Neuron (in vitro differentiated cells): ENCODE measurements at regions not wholly inside any gene's neighbourhood (a gene's known extent, or its start where the extent isn't known, plus 50 kb on each side); places are given as distances from the start of the nearest gene placed in this dataset.
"Not testable (repeated sequence)": the region's sequence is repeated elsewhere in the genome, so short reads cannot be mapped to it uniquely, and the experiment has no call there.

Experiments used
- H2AFZ ChIP-seq: one replicate; pipeline ENCODE4 v1.6.1; 2013; ENCODE audit warnings: low read depth, mild to moderate bottlenecking, inconsistent platforms, low read length, moderate library complexity
- H3K27me3 ChIP-seq: one replicate; pipeline ENCODE4 v1.6.1; 2013; ENCODE audit warnings: low read length; ENCODE audit not compliant: insufficient read depth
- H3K36me3 ChIP-seq: one replicate; pipeline ENCODE4 v1.6.1; 2013; ENCODE audit warnings: low read length; ENCODE audit not compliant: insufficient read depth
- H3K4me1 ChIP-seq: one replicate; pipeline ENCODE4 v1.6.1; 2013; ENCODE audit warnings: low read length; ENCODE audit not compliant: insufficient read depth
- H3K4me3 ChIP-seq: 2 replicates; pipeline ENCODE4 v1.5.1; 2013; ENCODE audit warnings: mild to moderate bottlenecking, low read length, moderate library complexity
- H3K9me3 ChIP-seq: one replicate; pipeline ENCODE4 v1.6.1; 2013; ENCODE audit warnings: low read length

DNA sequence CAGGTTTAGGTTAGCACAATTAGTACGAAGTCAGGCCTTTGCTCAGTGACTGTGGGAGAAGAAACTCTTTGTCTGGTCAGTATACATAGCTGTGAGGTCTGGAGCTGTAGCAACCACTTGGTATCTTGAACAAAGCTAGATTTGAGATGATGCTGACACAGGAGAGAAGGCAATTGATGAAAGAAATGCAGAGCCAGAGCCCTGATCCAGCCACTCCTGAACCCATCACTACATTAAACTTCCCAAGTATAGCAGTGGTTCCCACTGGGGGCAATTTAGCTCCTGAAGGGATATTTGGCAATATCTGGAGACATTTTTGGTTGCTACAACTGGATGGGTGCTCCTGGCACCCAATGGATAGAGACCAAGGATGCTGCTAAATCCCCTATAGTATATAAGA is 143.9 kb upstream of the SPRED2 start:
- H3K4me1 ChIP-seq: peaks cover 6% of the 10 kb centered on the region
- H3K9me3 ChIP-seq: no peaks in the 10 kb centered on the region
- H3K27me3 ChIP-seq: no peaks in the 10 kb centered on the region
- H3K36me3 ChIP-seq: no peaks in the 10 kb centered on the region
- no peak overlapping the region for H2AFZ ChIP-seq
- no peak overlapping the region for H3K4me3 ChIP-seq

DNA sequence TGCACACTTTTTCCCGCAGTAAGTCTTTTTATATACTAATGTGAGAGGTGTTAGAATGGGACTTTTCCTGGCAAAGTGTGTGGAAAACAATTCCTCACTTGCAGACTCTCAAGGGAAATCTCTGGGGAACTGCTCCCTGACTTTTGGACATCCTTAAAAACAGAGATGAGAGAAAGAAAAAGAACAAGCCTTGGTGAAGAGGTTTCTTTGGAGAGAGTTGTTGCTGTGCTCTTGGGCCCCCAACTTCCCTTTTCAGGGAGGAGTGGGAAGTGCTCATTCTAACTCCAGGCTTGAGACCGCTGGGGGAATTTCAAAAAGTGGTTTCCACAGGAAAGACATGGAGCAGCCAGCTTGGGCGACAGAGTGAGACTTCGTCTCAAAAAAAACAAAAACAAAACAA is 142.6 kb upstream of the SPRED2 start:
- H3K27me3 ChIP-seq: no peaks in the 10 kb centered on the region
- H3K4me1 ChIP-seq: peaks cover 6% of the 10 kb centered on the region
- no peak overlapping the region for H3K4me3 ChIP-seq
- no peaks in the 10 kb centered on the region for H3K36me3 ChIP-seq
- no peaks in the 10 kb centered on the region for H3K9me3 ChIP-seq
- H2AFZ ChIP-seq: no peak overlapping the region

DNA sequence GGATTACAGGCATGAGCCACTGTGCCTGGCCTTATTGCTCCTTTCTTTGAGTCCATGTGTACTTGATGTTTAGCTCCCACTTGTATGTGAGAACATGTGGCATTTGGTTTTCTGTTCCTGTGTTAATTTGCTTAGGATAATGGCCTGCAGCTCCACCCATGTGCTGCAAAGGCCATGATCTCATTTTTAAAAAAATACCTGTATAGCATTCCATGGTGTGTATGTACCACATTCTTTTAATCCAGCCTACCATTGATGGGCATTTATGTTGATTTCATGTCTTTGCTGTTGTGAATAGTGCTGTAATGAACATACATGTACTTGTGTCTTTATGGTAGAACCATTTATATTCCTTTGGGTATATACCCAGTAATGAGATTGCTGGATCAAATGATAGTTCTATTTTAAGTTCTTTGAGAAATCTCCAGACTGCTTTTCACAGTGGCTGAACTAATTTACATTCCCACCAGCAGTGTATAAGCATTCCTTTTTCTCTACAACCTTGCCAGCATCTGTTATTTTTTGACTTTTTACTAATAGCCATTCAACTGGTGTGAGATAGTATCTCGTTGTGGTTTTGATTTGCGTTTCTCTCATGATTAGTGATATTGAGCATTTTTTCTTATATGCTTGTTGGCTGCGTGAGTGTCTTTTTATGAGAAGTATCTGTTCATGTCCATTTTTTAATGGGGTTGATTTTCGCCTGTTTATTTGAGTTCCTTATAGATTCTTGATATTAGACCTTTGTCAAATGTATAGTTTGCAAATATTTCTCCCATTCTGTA is 136.4 kb upstream of the SPRED2 start:
- H2AFZ ChIP-seq, H3K27me3 ChIP-seq: not testable (repeated sequence)

DNA sequence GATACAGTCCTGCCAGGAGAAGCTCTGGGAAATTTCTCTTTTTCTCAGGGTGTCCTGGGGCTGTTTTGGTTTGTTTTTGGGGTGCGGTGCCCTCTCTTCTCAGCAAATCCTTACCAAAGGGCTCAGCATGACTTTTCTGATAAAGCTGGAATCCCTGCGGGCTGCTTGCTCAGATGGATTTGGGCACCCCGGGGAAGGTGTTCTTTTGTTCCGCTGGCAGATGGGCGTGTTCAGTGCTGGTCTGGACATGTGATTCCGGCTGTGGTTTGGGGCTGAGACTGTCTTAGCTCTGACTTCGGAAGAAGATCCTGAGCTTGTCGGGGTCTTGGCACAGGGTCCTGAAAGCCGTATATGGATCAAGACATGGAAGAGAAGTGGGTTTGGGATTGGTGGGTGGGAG is 134.2 kb upstream of the SPRED2 start:
- Histone ChIP-seq H3K4me1 (no peaks in the 10 kb centered on the region), H3K4me3 (no peak overlapping the region), H3K9me3 (no peaks in the 10 kb centered on the region), H3K36me3 (no peaks in the 10 kb centered on the region), H2AFZ (no peak overlapping the region), H3K27me3 (no peaks in the 10 kb centered on the region)

More for the DNA sequence above, 136.4 kb upstream of the SPRED2 start:
- not testable (repeated sequence) for H3K9me3 ChIP-seq, H3K4me1 ChIP-seq, H3K36me3 ChIP-seq, H3K4me3 ChIP-seq

DNA sequence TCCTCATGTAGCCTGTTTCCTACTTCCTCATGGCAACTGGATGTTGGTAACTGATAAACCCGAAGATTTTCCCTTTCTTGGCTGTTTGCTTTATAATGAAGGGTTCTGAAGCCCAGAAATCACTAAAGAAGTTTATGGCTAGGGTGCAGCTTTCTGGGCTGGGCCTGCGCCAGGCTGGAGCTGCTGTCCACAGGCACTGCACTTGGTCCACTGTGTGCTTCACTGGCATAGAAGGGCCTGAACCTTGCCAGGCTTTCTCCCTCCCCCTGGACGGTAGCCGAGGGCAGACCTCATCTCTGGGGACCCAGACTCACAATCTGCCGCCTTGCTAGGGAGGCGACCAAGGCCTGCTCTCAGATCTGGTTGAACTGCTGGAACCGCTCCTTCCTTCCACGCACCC is 133.3 kb upstream of the SPRED2 start:
- Histone ChIP-seq H3K9me3 (no peaks in the 10 kb centered on the region), H3K27me3 (no peaks in the 10 kb centered on the region), H3K4me3 (no peak overlapping the region)

DNA sequence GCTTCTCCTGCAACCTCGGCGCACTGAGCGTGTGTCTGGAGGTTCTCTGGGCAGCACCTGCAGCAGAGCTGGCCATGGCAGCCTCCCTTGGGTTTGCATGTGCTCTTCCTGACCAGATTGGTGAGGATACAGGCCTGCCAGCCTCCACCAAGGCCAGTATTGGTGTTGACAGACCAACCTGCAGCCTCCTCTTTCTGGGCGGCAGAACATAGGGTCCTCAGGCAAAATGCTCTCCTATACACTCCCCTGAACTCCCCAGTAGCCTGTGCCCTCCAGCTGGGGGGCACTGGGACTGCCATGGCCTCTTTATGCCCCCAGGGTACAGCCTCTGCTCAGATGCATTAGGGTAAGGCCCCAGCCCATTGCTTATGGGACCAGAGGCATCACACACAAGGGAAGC is 131.9 kb upstream of the SPRED2 start:
- Histone ChIP-seq H3K4me3 (no peak overlapping the region), H3K36me3 (no peaks in the 10 kb centered on the region), H3K4me1 (no peaks in the 10 kb centered on the region), H3K9me3 (no peaks in the 10 kb centered on the region), H3K27me3 (no peaks in the 10 kb centered on the region), H2AFZ (no peak overlapping the region)

More for the DNA sequence above, 133.3 kb upstream of the SPRED2 start:
- Histone ChIP-seq H3K36me3 (no peaks in the 10 kb centered on the region), H2AFZ (no peak overlapping the region), H3K4me1 (no peaks in the 10 kb centered on the region)

DNA sequence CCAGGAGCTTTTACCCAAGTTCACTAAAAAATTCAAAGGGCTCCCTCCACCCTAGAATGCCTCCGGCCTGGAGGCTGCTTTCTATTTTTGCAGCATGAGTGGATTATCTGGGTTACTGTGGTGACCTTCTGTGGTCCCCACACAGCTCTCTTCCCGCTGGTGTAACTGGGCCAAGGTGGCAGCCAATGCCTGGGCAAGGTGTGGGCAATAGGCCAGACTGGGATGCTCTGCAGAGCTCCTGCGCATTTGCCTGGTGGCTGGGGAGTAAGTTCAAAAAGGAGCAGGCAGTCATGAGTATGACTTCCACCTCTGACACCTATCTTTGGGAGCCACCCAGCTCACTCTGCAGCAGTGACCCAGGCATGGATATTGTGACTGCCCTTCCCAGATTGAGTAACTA is 130.5 kb upstream of the SPRED2 start:
- Histone ChIP-seq H3K4me3 (no peak overlapping the region), H3K36me3 (no peaks in the 10 kb centered on the region), H3K27me3 (no peaks in the 10 kb centered on the region), H3K4me1 (no peaks in the 10 kb centered on the region), H2AFZ (no peak overlapping the region), H3K9me3 (no peaks in the 10 kb centered on the region)

DNA sequence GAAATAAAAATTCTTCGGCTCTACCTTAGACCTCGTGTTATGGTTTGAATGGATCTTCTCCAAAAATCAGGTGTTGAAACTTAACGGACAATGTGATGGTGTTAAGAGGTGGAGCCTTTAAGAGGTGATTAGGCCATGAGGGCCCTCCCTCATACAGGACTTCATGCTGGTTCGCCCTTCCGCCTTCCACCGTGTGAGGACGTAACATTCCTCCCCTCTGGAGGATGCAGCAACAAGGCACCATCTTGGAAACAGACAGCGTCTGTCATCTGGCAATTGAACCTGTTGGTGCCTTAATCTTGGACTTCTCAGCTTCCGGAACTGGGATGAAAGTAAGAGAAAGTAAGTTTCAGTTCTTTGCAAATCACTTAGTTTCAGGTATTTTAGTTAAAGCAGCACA is 126.3 kb upstream of the SPRED2 start:
- no peaks in the 10 kb centered on the region for H3K9me3 ChIP-seq
- no peaks in the 10 kb centered on the region for H3K27me3 ChIP-seq
- H2AFZ ChIP-seq: no peak overlapping the region

DNA sequence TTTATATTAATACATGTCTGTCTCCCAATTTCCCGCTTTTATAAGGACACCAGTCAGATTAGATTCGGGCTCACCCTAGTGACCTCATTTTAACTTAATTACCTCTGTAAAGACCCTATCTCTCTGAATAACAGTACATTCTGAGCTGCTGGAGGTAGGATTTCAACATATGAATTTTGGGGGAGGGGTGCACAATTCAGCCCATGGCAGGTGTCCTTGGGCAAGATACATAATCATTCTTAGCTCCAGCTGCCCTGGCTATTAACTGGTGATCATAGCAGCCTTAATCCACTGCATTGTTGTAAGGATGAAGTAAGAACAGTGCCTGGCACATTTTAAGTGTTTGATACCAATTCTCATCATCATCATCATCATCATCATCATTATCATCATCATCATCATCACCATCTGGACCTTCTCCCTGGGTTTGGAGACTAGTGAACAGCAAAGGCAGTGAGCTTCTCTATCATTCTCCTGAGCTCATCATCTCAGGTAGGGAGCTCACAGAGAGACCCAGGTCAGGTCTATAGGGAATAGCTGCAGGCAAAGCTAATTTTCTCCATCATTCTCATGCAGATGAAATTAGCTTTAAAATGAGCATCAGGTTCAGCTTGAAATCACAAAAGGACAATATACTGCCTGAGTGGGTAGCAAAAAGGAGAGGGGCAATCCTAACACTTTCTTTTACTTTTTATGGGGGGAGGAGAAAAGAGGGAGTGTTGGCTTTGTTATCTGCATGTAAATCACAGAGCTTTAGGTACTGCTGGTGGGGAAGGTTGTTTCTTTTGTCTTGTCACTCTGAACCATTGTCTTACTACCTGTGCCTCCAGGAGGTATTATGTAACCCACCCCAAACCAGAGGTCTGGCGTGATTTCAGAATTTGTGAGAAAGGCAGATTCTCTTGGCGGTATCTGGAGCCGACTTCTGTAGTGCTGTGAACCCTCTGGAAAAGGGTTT is 125.5 kb upstream of the SPRED2 start:
- Histone ChIP-seq H3K4me3 (no peak overlapping the region), H3K9me3 (no peaks in the 10 kb centered on the region), H3K27me3 (no peaks in the 10 kb centered on the region), H2AFZ (no peak overlapping the region), H3K36me3 (no peaks in the 10 kb centered on the region), H3K4me1 (no peaks in the 10 kb centered on the region)

More for the DNA sequence above, 126.3 kb upstream of the SPRED2 start:
- Histone ChIP-seq H3K36me3 (no peaks in the 10 kb centered on the region), H3K4me3 (no peak overlapping the region), H3K4me1 (no peaks in the 10 kb centered on the region)

DNA sequence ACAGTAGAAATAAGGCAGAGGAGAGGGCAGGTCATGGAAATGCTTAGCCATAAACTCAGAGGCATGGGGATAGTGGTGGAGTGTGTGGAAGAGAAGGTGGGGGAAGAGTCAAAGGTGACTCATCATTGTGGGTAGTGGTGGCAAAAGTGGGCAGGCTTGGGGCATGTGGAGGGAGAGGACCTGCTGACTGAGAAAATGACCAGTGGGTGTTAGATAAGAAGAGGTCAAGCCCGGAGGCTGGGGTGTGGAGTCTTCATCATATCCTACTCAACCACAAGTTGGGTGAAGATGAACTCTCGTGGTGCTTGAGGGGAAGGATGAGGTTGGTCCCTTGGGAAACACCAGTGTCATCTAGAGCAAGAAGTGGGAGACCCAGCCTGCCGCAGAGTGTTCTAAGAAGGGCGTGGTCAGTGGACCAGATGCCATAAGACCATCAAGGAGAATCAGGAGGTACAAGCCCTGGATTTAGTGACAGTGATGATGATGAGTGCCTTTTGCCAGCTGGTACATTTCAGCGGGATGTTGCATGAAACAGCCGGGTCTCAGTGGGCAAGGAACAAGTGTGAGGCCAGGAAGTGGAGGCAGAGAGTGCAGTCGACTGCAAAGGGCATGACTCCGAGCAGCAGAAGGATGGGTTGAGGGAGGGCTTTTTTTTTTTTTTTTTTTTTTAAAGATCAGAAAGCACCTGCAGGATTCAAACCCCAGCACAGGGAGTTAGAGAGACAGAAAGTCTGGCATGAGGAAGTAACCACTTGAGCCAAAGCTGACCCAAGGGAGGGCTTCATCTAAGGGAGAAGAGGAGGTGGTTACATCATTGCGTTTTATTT is 122.6 kb upstream of the SPRED2 start:
- Histone ChIP-seq H3K4me1 (no peaks in the 10 kb centered on the region), H3K4me3 (no peak overlapping the region), H3K36me3 (no peaks in the 10 kb centered on the region), H3K9me3 (no peaks in the 10 kb centered on the region), H2AFZ (no peak overlapping the region), H3K27me3 (no peaks in the 10 kb centered on the region)

DNA sequence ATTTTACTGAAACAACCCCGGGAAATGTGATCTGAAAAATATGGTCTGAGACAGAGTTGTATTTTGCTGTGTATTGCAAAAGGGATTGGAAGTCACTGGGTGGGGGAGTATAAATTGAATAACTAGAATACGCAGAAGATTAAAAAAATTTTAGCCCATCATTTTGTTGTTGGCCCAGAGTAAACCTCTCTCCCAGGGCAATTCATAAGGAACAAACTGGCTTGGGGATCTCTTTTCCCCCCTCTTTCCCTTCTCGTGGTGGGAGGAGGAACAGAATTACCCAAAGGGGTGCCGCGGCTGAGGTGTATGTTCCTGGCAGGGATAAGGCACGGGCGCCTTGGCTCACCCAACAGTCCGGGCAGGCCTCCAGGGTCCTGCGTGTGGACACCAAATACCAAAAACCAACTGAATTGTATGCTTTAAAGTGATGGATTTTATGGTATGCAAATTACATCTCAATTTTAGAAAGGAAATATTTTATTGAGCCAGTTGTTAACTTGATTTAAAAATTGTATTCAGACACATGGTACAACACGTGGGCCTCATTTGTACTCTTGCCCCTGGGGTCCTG is 121.2 kb upstream of the SPRED2 start:
- peaks cover 5% of the 10 kb centered on the region for H3K4me1 ChIP-seq
- no peaks in the 10 kb centered on the region for H3K36me3 ChIP-seq
- no peak overlapping the region for H3K4me3 ChIP-seq
- H3K9me3 ChIP-seq: no peaks in the 10 kb centered on the region
- H2AFZ ChIP-seq: no peak overlapping the region
- H3K27me3 ChIP-seq: no peaks in the 10 kb centered on the region

DNA sequence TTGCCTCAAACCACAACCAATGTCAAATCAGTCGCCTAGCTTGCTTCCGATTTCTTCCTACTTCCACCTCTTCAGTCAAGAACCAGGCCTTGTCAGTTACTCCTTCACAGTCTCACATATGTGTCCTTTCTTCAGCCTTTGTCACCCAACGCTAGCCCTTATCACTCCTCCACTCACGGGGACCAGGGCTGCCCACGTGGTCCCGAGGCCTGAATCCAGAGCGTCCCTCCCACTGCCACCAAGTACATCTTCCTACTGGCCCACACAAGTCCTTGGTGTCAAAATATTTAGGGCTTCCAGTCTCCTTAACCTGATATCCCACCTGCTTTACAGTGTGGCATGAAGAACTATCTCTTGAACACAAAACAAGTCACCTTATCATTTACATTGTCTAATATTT is 119.1 kb upstream of the SPRED2 start:
- Histone ChIP-seq H3K36me3 (no peaks in the 10 kb centered on the region), H3K4me3 (no peak overlapping the region), H2AFZ (no peak overlapping the region), H3K4me1 (peaks cover 6% of the 10 kb centered on the region), H3K27me3 (no peaks in the 10 kb centered on the region), H3K9me3 (no peaks in the 10 kb centered on the region)
